NCI-H1092 treated with DMSO at 0.1 percent for 48 hours (cell line): ENCODE measurements at regions not wholly inside any gene's neighbourhood (a gene's known extent, or its start where the extent isn't known, plus 50 kb on each side); places are given as distances from the start of the nearest gene placed in this dataset.
A peak's percentile ranks its signal among the peaks of the same experiment; 100 is the strongest.
"Not testable (repeated sequence)": the region's sequence is repeated elsewhere in the genome, so short reads cannot be mapped to it uniquely, and the experiment has no call there.

Experiments used
- DNase-seq: peaks from one replicate; lab custom pipeline; 2025; lab: John Stamatoyannopoulos, UW

DNA sequence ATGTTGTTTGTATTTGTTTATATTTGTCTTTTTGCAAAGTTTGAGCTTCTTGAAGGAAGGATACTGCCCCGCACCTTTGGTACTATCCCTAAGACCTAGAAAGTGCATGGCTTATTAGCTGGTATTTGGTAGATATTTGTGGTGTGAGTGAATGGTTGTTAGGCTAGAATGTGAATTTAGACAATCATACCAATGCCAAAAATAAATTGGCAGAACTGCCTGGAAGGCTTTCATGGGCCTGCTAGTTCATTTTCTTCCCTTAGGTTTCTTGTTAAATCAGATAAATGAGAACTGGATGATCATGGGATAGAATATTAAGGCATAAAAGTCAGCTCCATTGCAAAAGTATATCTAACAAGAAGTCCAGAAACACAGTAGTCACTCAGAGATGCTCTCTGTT is 147.5 kb upstream of the TSLP start:
- DNase-seq, result no peak

DNA sequence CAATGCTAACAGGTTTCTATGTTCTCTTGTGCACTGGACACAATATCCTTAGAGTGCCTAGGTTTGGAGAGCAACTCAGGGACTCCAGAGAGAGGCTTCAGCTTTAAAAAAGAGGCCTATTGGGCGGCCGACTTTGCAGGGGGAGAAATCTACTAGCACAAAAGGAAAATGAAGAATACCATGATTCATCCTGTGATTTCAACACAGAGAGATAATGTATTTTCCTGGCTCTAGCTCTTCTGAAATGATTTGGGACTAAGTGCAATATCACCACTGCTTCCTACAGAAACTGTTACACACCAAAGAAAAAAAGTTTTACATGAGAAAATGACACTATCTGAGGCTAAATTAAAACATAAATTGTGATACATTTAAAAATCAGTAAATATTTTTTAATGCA is 146.1 kb upstream of the TSLP start:
- DNase-seq, result no peak

GRCh38 chr5:110925916-110926315 is 145.6 kb upstream of the TSLP start:
- no peak for DNase-seq

DNA sequence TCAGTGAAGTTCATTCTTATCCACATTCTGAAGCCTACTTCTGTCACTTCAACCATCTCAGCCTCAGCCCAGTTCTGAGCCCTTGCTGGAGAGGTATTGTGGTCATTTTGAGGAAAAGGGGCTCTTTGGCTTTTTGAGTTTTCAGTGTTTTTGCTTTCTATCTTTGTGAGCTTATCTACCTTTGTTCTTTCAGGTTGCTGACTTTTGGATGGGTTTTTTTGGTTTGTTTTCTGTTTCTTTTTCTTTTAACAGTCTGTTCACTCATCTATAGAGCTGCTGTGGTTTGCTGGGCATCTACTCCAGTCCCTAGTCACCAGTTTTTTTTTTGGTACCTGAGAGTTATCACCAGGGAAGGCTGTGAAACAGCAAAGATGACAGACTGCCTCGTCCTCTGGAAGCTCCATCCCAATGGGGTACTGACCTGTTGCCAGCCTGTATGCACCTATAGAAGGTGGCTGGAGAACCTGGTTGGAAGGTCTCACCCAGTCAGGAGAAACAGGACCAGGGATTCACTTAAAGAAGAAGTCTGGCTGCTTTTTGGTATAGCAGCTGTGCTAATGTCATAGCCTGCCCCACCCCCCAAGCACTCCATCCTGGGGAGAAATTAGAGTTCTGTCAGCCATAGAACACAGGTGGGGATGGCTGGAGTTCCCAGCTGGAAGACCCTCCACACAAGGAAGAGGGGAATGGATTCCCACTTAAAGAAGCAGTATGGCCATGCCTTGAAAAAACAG is 138.6 kb upstream of the TSLP start:
- no peak for DNase-seq

- DNase-seq, result no peak
Measured at GRCh38 chr5:110940136-110940535, 131.4 kb upstream of the TSLP start.

DNA sequence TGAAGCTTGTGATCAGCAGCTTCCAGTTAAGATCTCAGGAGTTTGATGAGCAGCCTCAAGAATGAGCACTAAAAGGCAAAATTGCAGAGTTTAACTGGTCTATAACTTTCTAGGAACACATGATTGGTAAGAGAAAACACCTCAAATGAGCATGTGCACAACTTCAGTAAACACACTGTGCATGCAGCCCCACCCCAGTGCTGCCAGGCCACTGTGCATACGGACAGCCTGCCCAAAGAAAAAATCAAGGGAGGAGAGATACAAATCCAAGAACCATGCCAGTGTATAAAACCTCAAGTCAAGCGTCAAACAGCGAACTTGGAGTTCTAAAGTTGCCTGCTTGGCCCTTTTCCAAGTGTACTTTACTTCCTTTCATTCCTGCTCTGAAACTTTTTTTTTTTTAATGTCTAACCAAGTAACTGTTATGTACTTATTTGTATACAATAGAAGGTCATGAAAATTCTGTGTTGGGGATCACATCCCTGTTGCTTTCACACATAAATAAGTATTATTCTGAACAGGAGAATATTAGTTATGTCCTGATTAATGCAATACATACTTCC is 125.6 kb upstream of the TSLP start:
- no peak for DNase-seq

GRCh38 chr5:110951373-110951791 is 120.1 kb upstream of the TSLP start:
- DNase-seq, result no peak

- DNase-seq, result peak; percentile 15
Measured at GRCh38 chr5:110956280-110956912, 115.1 kb upstream of the TSLP start.

- DNase-seq, result no peak
Measured at GRCh38 chr5:110956913-110957813, 114.3 kb upstream of the TSLP start.

GRCh38 chr5:110957934-110958333 is 113.6 kb upstream of the TSLP start:
- no peak for DNase-seq

GRCh38 chr5:110963495-110963894 is 108.0 kb upstream of the TSLP start:
- no peak for DNase-seq

- no peak for DNase-seq
Measured at GRCh38 chr5:110965773-110966581, 105.5 kb upstream of the TSLP start.

DNA sequence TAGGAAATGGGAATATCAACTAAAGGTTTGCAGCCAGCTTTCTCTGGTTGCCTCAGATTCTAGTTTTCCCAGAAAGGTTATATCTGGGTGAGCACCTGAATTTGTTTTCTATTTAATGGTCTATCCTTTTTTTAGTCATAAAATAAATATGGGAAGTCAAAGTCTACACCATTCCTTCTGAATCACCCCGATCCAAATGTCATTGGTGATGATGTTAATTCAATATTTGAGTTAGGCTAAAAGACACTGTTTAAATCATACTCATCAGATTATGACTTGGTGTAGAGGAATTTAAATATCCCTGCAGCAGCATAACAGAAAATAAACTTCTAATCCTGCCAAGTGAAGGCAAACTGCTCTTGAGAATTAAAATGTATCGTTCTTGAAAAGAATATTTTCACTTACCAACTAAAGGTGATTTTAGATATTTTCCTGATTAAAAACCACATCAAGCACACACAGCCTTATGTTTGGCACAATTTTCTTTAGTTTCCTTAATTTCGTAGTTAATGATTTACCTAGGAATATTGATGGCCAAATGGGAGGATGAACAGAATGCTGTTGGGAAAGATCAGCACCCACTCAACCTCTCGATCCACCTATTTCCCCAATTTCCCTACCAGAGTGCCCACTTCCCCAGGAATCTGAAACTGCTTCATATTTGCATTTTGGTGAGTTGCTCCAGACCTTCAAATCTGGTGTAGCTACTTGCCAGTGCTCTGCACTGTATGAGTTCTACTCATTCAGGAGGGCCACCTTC is 103.1 kb upstream of the TSLP start:
- DNase-seq, result no peak

DNA sequence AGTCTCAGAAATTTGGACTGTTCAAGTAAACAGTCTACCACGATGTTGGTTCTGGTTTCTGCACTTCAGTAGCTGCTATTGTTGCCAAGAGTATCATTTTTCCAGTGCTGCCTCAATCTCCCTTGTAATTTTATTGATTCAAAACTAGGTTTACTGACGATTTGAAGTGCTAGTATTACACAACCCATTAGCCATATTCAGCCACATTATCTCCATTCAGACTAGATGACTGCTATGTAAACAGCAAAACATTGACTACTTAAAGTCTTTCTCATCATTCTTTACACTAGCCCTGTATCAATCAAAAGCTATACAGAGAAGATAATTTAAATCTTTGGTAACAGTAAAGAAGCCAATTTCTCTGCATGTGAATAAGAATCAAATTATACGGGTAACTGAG is 102.0 kb upstream of the TSLP start:
- DNase-seq, result peak; percentile 81

GRCh38 chr5:110973510-110973909 is 98.0 kb upstream of the TSLP start:
- DNase-seq, result no peak

GRCh38 chr5:110977915-110978314 is 93.6 kb upstream of the TSLP start:
- DNase-seq, result no peak

DNA sequence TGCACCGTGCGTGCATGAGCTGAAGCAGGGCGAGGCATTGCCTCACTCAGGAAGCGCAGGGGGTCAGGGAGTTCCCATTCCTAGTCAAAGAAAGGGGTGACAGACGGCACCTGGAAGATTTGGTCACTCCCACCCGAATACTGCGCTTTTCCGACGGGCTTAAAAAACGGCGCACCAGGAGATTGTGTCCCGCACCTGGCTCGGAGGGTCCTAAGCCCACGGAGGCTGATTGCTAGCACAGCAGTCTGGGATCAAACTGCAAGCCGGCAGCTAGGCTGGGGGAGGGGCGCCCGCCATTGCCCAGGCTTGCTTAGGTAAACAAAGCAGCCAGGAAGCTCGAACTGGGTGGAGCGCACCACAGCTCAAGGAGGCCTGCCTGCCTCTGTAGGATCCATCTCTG is 85.6 kb upstream of the TSLP start:
- not testable (repeated sequence) for DNase-seq

DNA sequence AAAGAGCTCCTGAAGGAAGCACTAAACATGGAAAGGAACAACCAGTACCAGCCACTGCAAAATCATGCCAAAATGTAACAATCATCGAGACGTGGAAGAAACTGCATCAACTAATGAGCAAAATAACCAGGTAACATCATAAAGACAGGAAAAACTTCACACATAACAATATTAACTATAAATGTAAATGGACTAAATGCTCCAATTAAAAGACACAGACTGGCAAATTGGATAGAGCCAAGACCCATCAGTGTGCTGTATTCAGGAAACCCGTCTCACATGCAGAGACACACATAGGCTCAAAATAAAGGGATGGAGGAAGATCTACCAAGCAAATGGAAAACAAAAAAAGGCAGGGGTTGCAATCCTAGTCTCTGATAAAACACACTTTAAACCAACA is 83.9 kb upstream of the TSLP start:
- DNase-seq, result not testable (repeated sequence)

DNA sequence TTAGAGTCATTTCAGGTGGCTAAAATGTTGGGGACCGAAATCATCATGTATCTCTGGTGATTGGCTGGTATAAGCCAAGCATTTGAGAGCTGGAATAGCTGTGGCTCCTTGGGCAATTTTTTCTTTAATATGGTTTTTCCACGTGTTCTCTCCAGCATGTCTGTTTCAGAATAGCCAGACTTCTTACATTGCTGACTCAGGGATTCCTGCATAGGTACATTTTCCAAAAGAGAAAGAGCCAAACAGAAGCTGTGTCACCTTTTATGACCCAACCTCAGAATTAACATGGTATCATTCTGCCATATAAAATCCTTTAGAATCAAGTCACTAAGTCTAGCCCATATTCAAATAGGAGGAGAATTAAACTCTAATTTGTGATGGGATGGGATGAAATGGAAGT is 74.8 kb upstream of the TSLP start:
- no peak for DNase-seq

DNA sequence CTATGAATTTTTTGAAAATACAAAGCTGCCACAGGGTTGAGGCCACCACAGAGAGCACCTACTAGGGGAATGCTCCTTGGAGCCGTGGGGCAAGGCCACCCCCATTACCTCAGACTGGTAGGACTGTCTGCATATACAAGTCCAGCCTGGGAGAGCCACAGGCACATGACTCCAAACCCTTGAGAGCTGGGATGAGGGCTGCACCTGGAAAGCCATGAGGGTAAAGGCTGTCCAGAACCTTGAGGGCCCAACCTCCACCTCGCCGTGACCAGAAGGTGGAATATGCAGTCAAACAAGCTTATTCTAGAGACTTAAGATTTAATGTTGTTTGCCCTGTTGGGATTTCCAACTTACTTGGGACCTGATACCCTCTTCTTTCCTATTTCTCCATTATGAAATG is 69.5 kb upstream of the TSLP start:
- DNase-seq, result no peak

- DNase-seq, result no peak
Measured at GRCh38 chr5:111003623-111004022, 67.9 kb upstream of the TSLP start.
